Neural crest cell (in vitro differentiated cells): ENCODE measurements at regions not wholly inside any gene's neighbourhood (a gene's known extent, or its start where the extent isn't known, plus 50 kb on each side); places are given as distances from the start of the nearest gene placed in this dataset.
A peak's percentile ranks its signal among the peaks of the same experiment; 100 is the strongest.

Experiments
- DNase-seq: peaks from one replicate; pipeline ENCODE4 v3.0.0; 2021; ENCODE audit warnings: low read depth, mixed read lengths, low spot score
- H3K27ac Mint-ChIP-seq: one replicate; pipeline ENCODE4 v1.8.0; 2021; ENCODE audit warnings: mild to moderate bottlenecking, mixed read lengths; ENCODE audit not compliant: unreplicated experiment
- H3K27me3 Mint-ChIP-seq: 2 replicates; pipeline ENCODE4 v1.8.0; 2021; ENCODE audit warnings: low read depth, mild to moderate bottlenecking, mixed read lengths
- H3K36me3 Mint-ChIP-seq: 2 replicates; pipeline ENCODE4 v1.8.0; 2021; ENCODE audit warnings: low read depth, mild to moderate bottlenecking, mixed read lengths
- H3K4me1 Mint-ChIP-seq: 2 replicates; pipeline ENCODE4 v1.8.0; 2021; ENCODE audit warnings: mixed read lengths
- H3K4me3 Mint-ChIP-seq: one replicate; pipeline ENCODE4 v1.8.0; 2021; ENCODE audit warnings: mild to moderate bottlenecking, mixed read lengths
- H3K9me3 Mint-ChIP-seq: 2 replicates; pipeline ENCODE4 v1.8.0; 2021; ENCODE audit warnings: mixed read lengths
- CTCF ChIP-seq: fragments of 200-600 bp; sonication (generic); conservative IDR thresholded peaks from 2 replicates; pipeline ENCODE4 v1.5.0; 2021; ENCODE audit warnings: antibody characterized with exemption, mild to moderate bottlenecking

- Mint-ChIP-seq H3K27me3 (no peaks in the 10 kb centered on the region), H3K36me3 (peaks cover 8% of the 10 kb centered on the region), H3K4me1 (peaks cover 24% of the 10 kb centered on the region), H3K9me3 (peaks cover 3% of the 10 kb centered on the region), H3K27ac (no peak overlapping the region), H3K4me3 (no peak overlapping the region)
- no peak for DNase-seq
- no peak for TF ChIP-seq CTCF
Measured at GRCh38 chr1:219692981-219693380, 80.1 kb upstream of the ZC3H11B start.

DNA sequence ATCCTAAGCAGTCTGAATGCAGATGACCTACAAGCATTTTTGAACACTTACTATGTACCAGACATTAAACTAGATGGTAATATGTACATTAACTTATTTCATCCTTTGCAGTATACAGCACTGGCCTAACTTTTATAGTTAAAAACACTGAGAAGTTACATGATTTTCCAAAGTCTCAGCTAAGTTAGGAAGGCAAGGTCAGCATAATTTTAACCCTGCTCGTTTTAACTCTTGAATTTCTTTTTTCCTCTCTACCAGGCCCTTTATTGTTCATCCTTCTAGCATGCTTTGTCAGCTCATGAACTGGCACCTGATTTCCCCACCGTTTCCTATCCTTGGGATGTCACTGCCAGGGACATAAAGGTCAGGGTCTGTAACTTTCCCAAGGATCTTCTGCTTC lies 76.9 kb upstream of the ZC3H11B start:
- Mint-ChIP-seq H3K4me3 (no peak overlapping the region), H3K27ac (no peak overlapping the region), H3K9me3 (peaks cover 7% of the 10 kb centered on the region), H3K4me1 (peaks cover 52% of the 10 kb centered on the region), H3K36me3 (peaks cover 11% of the 10 kb centered on the region), H3K27me3 (no peaks in the 10 kb centered on the region)
- no peak for TF ChIP-seq CTCF
- DNase-seq, result no peak

DNA sequence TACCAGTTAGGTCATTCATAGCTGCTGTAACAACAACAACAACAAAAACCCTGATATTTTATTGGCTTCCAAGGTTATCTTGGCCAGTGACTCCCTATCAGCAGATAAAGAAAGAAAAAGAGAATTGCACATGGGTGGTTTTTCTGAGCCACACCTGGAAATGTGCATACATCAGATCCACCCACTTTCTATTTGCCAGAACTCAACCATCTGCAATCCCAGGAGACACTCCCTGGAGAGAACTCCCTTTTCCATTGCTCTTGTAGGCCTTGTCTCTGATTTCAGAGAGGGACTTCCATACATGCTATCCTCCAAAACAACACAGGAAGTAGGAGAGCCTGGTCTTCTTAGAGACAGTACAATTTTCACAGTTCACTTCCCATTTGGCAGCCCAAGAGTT lies 74.9 kb upstream of the ZC3H11B start:
- Mint-ChIP-seq H3K27ac (peak overlapping the region; percentile 9), H3K27me3 (no peaks in the 10 kb centered on the region), H3K4me1 (peaks cover 54% of the 10 kb centered on the region), H3K4me3 (no peak overlapping the region), H3K9me3 (peaks cover 7% of the 10 kb centered on the region), H3K36me3 (peaks cover 10% of the 10 kb centered on the region)
- TF ChIP-seq CTCF, result no peak
- DNase-seq, result no peak

GRCh38 chr1:219686171-219686570 lies 73.3 kb upstream of the ZC3H11B start:
- no peak overlapping the region for H3K27ac Mint-ChIP-seq
- no peak for TF ChIP-seq CTCF
- peaks cover 14% of the 10 kb centered on the region for H3K36me3 Mint-ChIP-seq
- peaks cover 7% of the 10 kb centered on the region for H3K9me3 Mint-ChIP-seq
- DNase-seq, result no peak
- no peak overlapping the region for H3K4me3 Mint-ChIP-seq
- H3K27me3 Mint-ChIP-seq, result no peaks in the 10 kb centered on the region
- peaks cover 62% of the 10 kb centered on the region for H3K4me1 Mint-ChIP-seq

- DNase-seq, result no peak
- H3K4me3 Mint-ChIP-seq, result no peak overlapping the region
- peaks cover 12% of the 10 kb centered on the region for H3K36me3 Mint-ChIP-seq
- H3K27ac Mint-ChIP-seq, result peak overlapping the region; percentile 10
- H3K9me3 Mint-ChIP-seq, result peaks cover 8% of the 10 kb centered on the region
- no peak for TF ChIP-seq CTCF
- H3K27me3 Mint-ChIP-seq, result no peaks in the 10 kb centered on the region
- peaks cover 40% of the 10 kb centered on the region for H3K4me1 Mint-ChIP-seq
Measured at GRCh38 chr1:219682788-219683187, 69.9 kb upstream of the ZC3H11B start.

- Mint-ChIP-seq H3K4me3 (no peak overlapping the region), H3K27ac (no peak overlapping the region), H3K4me1 (peaks cover 39% of the 10 kb centered on the region), H3K9me3 (peaks cover 8% of the 10 kb centered on the region), H3K36me3 (peaks cover 12% of the 10 kb centered on the region), H3K27me3 (no peaks in the 10 kb centered on the region)
- no peak for DNase-seq
- no peak for TF ChIP-seq CTCF
Measured at GRCh38 chr1:219681876-219682275, 69.0 kb upstream of the ZC3H11B start.
